Ovary (tissue), 7 donors: ENCODE measurements at regions not wholly inside any gene's neighbourhood (a gene's known extent, or its start where the extent isn't known, plus 50 kb on each side); places are given as distances from the start of the nearest gene placed in this dataset.

Experiments
- DNase-seq, 5 donors: peaks; one replicate each; pipeline ENCODE4 v3.0.0-alpha.2; 2019 to 2020
- H3K27ac ChIP-seq, 2 donors: fragments of 200-600 bp; one replicate each; pipeline versions ENCODE4 v1.5.1 to v1.8.0; 2019 to 2022
- H3K27me3 ChIP-seq: fragments of 200-600 bp; one replicate; pipeline ENCODE4 v1.8.0; 2022
- H3K36me3 ChIP-seq: fragments of 200-600 bp; sonication (generic); one replicate; pipeline ENCODE4 v1.5.1; 2019
- H3K4me1 ChIP-seq: one replicate; pipeline ENCODE4 v1.8.1; 2013; ENCODE audit warnings: mild to moderate bottlenecking, moderate library complexity; ENCODE audit not compliant: insufficient read depth
- H3K4me3 ChIP-seq: fragments of 200-600 bp; sonication (generic); one replicate; pipeline ENCODE4 v1.5.1; 2017
- H3K9me3 ChIP-seq, 2 donors: fragments of 200-600 bp in 1 of 2; sonication (generic) in 1 of 2; one replicate each; pipeline versions ENCODE4 v1.5.1 to v1.8.1; 2013 to 2019; ENCODE audit warnings: mild to moderate bottlenecking in 1 of 2, moderate library complexity in 1 of 2
- CTCF ChIP-seq, 3 donors: fragments of 450-650 bp in 2 of 3; fragments of 200-600 bp in 1 of 3; IDR thresholded peaks; one replicate each; pipeline versions ENCODE4 v1.5.1 to v1.8.0; 2016 to 2022; ENCODE audit warnings: antibody characterized with exemption in 3 of 3, mild to moderate bottlenecking in 1 of 3
- EP300 ChIP-seq: sonication (generic); formaldehyde crosslinking; IDR thresholded peaks from one replicate; pipeline ENCODE4 v1.6.1; 2017; ENCODE audit warnings: antibody characterized with exemption
- POLR2A ChIP-seq: fragments of 450-650 bp; IDR thresholded peaks from one replicate; pipeline ENCODE4 v1.6.1; 2017; ENCODE audit warnings: antibody characterized with exemption, mild to moderate bottlenecking, moderate library complexity
- WGBS, 3 donors: extraction: QIAGEN DNeasy Blood & Tissue Kit in 1 of 3; methylation state at CpG; one replicate each; pipeline versions ENCODE4 v1.1.5 to v1.1.7; 2013 to 2017; 5-methylcytosine and 5-hydroxymethylcytosine counted together
- intact Hi-C, 4 donors: fragments of 100-400 bp; cut with DNase I; formaldehyde crosslinking; loops; one replicate each; pipeline versions ENCODE4 v1.11.0 to v1.15.1; 2022 to 2023
- donor health status: DM: no; HTN: no; CAD: no; lungs with moderate emphysema.
- donor health status: DM: no; HTN: no; CAD: no.
- donor health status: Bipolar disorder and iron deficiency.
- donor health status: DM: no; HTN: no; CAD: no.
- donor health status: DM: yes; HTN: yes; CAD: no.

GRCh38 chr4:42736527-42737195, 79.8 kb upstream of the ATP8A1 start:
- WGBS, 3 donors, result 96 to 98% (median 96%) methylated on average over 5 of the region's 5 CpGs
- intact Hi-C loops, result no loop called here
- Histone ChIP-seq H3K36me3 (no peaks in the 10 kb centered on the region), H3K9me3 (no peaks in the 10 kb centered on the region), H3K27ac (no peak overlapping the region), H3K27me3 (no peaks in the 10 kb centered on the region), H3K4me1 (no peaks in the 10 kb centered on the region), H3K4me3 (no peak overlapping the region)
- DNase-seq, result no peak
- TF ChIP-seq POLR2A, result no peak

GRCh38 chr4:42733380-42733779, 76.5 kb upstream of the ATP8A1 start:
- Histone ChIP-seq H3K27me3 (no peaks in the 10 kb centered on the region), H3K36me3 (no peaks in the 10 kb centered on the region), H3K4me1 (no peaks in the 10 kb centered on the region), H3K4me3 (no peak overlapping the region), H3K9me3 (no peaks in the 10 kb centered on the region), H3K27ac (no peak overlapping the region)
- TF ChIP-seq POLR2A, result no peak
- TF ChIP-seq CTCF (IDR thresholded peaks at IDR 0.05), result no peak
- TF ChIP-seq EP300, result no peak
- DNase-seq, result no peak
- intact Hi-C loops, result no loop called here
- WGBS, 3 donors, result 68 to 93% (median 76%) methylated on average over 2 of the region's 2 CpGs

- H3K4me3 ChIP-seq, result no peak overlapping the region
- no peaks in the 10 kb centered on the region for H3K36me3 ChIP-seq
- no peak for TF ChIP-seq CTCF (IDR thresholded peaks at IDR 0.05)
- no peak for TF ChIP-seq POLR2A
- no peak for TF ChIP-seq EP300
- no peaks in the 10 kb centered on the region for H3K4me1 ChIP-seq
- WGBS, 3 donors, result 85 to 95% (median 88%) methylated on average over 5 of the region's 5 CpGs
- no peaks in the 10 kb centered on the region for H3K9me3 ChIP-seq
- intact Hi-C loops, result no loop called here
- DNase-seq, result no peak
- no peaks in the 10 kb centered on the region for H3K27me3 ChIP-seq
- no peak overlapping the region for H3K27ac ChIP-seq
These were observed 75.9 kb upstream of the ATP8A1 start for GRCh38 chr4:42732776-42733175.

GRCh38 chr4:42729505-42730237, 72.8 kb upstream of the ATP8A1 start:
- H3K4me3 ChIP-seq, result no peak overlapping the region
- no peak for DNase-seq
- intact Hi-C loops, result no loop called here
- H3K4me1 ChIP-seq, result no peaks in the 10 kb centered on the region
- 63 to 69% (median 67%) methylated on average over 4 of the region's 4 CpGs for WGBS, 3 donors
- no peak for TF ChIP-seq CTCF (IDR thresholded peaks at IDR 0.05)
- TF ChIP-seq EP300, result no peak
- no peak for TF ChIP-seq POLR2A
- no peaks in the 10 kb centered on the region for H3K9me3 ChIP-seq
- H3K27ac ChIP-seq, result no peak overlapping the region
- no peaks in the 10 kb centered on the region for H3K36me3 ChIP-seq
- no peaks in the 10 kb centered on the region for H3K27me3 ChIP-seq

GRCh38 chr4:42724451-42724850, 67.5 kb upstream of the ATP8A1 start:
- no peaks in the 10 kb centered on the region for H3K27me3 ChIP-seq
- intact Hi-C loops, result no loop called here

More at GRCh38 chr4:42724451-42724850, 67.5 kb upstream of the ATP8A1 start:
- DNase-seq, result no peak
- no peaks in the 10 kb centered on the region for H3K36me3 ChIP-seq
- H3K27ac ChIP-seq, result no peak overlapping the region
- TF ChIP-seq CTCF (IDR thresholded peaks at IDR 0.05) (no peak), EP300 (no peak), POLR2A (no peak)
- 65 to 74% (median 70%) methylated on average over 3 of the region's 3 CpGs for WGBS, 3 donors
- H3K4me1 ChIP-seq, result no peaks in the 10 kb centered on the region
- H3K9me3 ChIP-seq, result no peaks in the 10 kb centered on the region
- no peak overlapping the region for H3K4me3 ChIP-seq
